ENCODE measurements at regions not wholly inside any gene's neighbourhood (a gene's known extent, or its start where the extent isn't known, plus 50 kb on each side); places are given as distances from the start of the nearest gene placed in this dataset.
A peak's percentile ranks its signal among the peaks of the same experiment; 100 is the strongest.

DNA sequence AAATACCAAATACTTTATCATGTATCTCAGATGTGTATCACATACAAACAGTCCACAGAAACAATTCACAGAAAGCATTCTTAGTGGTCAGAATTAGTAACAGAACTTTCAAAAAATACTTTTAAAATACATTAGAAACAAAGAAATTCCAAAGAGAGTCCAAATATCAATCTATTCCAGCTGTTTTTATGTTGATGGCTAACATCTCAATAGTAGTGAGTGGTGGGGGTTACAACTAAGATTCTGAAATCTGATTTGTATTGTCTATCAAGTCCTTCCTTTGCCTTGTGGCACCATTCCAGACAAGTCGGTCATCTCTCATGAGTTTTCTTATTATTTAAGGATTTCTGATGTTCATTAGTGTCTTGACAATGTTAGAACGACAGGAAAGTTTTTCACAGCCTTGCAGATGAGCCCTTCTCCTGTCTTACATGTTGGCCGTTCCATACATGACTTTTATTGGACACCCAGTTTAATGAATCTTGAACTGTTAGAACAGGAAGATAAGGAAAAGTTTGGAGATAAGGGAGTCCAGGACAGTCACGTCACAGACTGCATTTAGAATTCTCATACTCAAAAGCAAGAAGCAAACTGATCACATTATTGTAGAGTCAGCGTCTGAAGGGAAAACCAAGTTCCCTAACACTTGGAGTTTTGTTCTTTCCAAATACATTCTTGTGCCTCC is 410.3 kb downstream of the PID1 start:
- DNase-seq, result no peak

GRCh38 chr2:228853151-228853550 is 417.9 kb downstream of the PID1 start:
- no peak for DNase-seq

DNA sequence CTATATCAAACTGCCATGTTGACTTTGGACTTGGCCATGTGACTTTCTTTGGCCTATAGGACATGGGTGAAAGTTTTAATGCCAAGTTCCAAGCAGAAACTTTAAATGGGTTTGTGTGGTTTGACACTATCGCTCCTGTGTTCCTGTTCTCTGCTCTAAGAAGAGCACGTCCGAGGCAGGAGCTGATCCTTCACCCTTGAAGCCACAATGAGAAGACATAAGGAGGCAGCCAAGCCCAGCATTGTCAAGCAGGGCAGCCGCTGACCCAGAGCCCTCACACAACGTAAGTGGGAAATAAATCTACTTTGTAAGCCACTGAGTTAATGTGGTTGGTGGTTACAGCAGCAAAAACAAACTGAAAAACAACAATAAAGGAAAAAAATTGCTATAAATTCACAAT is 422.4 kb downstream of the PID1 start:
- no peak for DNase-seq

DNA sequence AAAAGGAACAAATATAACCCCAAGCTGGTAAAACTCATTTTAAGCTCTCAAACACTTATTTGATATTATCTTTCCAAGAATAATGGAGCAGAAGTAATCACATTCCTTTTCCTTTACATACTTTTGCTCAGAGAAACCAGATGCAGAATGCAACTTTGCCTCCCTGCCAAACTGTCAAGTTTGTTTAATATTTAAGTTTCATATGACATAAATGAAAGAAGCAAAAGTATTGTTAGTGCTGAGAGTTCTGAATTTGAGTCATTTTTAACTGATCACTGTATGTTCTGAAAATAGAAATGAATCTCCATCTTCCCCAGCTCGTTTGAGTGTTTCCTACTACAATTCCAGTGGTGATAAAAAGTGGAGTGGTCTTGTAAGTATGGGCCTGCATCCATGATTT is 423.4 kb downstream of the PID1 start:
- no peak for DNase-seq

DNA sequence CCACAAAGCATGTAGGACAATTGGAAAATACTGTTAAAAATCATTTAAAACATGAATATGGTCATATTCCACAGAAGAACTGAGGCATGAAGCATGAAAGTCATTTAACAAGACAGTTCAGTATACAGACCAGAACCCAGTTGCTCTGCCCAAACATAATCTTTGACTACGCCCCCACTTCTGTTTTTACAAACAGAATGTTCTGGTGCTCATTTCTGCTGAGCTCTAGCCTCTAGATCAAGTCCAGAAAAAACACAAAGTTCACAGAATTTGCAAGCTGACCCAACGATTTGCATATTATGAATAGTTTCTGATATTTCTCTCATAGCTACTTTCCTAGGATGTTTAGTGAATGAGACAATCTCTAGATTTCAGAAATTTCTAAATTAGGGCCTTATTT is 424.9 kb downstream of the PID1 start:
- no peak for DNase-seq

DNA sequence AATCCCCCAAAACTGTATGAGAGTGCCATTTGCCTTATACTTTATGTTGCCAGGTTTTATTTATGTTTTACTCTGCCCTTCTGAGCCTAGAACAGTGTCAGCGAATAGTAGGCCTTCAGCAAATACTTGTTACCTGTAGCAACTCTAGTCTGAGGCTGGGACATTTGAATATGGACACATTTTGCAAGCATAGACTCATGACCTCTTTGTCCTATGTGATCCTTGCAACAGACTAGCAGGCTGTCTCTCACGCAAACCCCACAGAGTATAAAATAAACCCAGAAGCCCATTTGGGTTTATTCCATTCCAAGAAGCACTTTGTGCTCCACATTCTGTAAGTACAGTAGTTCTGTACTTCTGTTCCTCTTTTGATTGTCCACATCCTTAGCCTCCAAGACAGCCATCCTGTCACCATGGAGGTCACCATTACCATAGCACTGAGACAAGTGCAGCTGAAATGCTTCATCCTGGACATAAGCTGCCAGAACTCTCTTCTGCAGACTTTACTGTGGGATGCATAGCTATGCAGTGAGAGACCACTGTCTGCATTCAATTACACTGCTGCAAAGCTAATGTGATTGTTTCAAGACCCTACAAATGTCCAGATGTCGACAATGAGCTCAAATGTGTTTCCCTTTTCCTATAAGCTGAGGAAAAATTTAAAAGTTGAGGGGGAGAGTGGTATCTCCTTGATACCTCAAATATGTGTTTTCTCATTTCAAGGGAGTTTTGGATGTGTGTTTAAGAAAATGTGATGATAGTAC is 425.7 kb downstream of the PID1 start:
- DNase-seq, result no peak

GRCh38 chr2:228841877-228842276 is 429.2 kb downstream of the PID1 start:
- DNase-seq, result no peak

DNA sequence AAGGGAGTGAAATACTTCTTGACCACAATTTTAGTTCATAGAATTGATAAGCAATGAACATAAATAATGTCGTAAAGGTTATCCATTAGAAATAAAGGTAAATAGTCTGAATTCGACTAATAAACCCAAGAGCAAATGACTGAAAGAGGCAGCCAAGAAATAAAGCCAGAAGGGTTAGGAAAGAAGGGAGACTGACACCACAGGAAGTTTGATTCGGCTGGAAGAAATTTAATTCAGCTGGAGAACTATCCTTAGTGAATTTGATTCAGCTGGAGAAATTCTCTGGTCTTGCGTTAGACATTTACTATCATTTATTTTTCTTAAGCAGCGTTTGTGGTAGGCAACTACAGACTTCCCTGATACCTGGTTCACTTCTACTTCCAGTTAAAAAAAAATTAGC is 429.6 kb downstream of the PID1 start:
- no peak for DNase-seq

- no peak for DNase-seq
Measured at GRCh38 chr2:228840743-228841114, 430.4 kb downstream of the PID1 start.

GRCh38 chr2:228840113-228840742 is 430.9 kb downstream of the PID1 start:
- DNase-seq, result no peak

- DNase-seq, result no peak
Measured at GRCh38 chr2:228839421-228839876, 431.6 kb downstream of the PID1 start.

- DNase-seq, result peak; percentile 70
Measured at GRCh38 chr2:228838819-228839218, 432.3 kb downstream of the PID1 start.

DNA sequence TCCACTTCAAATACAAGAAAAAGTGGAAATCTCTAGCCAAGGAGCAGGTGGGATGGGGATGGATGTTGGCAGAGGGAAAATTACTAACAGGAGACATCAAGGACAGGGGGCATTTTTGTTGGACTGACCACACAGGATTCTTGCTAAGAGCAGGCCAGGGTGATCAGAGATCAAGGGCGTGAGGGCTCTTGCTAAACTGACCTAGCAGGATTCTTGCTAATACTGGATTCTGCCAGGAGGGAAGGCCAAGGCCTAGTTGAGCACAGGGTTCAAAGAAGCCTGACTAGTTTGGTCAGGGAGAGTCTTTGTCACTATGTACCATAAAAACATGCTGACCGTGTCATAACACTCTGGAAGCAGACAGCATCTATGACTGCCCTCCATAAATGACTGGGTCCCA is 442.7 kb downstream of the PID1 start:
- DNase-seq, result no peak

DNA sequence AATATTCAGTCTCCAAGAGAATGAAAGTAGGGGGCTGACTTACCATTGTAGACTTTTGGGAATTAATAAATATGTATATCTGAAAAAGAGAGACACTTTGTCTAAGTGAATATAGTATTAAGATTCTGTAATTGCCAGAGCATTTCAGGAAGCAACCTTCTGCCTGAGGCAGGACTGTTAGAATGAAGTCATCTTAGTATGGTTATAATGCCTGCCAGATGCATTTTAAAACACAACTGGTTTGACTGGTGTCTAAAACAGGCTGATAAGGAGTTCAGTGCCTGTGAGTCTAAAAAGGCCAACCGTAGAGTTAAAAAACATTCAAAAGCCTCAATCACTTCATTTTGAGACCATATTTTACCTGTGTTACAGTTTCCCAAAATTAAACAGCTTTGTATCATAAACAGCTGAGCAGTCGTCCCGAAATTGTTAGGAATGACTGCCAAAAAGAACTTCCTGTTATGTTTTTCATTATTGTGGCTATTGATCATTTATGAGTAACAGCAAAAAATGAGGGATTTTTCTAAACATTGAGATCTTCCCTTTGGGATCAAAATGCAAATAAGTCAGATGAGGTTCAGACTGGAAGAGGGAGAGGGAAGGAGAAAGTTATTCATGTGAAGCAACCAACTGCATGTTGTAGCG is 443.9 kb downstream of the PID1 start:
- no peak for DNase-seq

DNA sequence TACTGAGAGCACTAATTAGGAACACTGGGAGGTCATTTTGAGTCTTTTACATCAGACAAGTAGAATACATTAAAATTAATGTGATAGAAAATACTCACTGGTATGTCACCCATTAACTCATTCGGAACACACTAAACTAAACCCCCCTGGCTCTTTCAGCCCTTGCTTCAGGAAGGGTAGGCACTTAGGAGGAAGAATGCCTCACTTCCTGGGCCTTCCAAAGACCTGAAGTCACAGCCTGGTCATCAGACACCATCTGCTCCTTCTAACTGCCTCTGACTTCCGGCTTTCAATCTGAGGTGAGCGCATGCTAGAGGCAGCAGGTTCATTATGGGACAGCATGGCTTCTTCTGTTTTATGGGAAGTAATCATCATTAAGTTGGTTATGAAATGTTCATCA is 451.4 kb downstream of the PID1 start:
- DNase-seq, result no peak

- no peak for DNase-seq
Measured at GRCh38 chr2:228802181-228803071, 468.7 kb downstream of the PID1 start.

DNA sequence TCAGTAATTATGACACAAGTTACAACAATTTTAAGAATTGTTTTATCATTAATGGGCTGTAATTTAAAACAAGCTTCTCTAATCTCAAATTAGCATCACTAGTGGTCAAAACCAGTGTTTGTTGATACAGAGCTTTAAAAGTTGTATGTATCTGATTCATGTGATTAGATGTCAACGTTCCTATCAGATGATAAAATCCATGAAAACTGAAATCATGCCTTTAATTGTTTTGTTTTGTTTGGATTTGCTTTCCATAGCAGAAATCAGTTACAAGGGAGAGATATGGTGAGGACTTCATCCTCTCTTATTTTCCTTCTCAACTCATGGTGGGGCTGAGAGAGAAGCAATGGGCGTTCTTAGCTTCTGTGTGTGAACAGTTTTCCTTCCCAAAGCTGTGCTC is 469.6 kb downstream of the PID1 start:
- no peak for DNase-seq

- DNase-seq, result no peak
Measured at GRCh38 chr2:228799208-228799588, 471.9 kb downstream of the PID1 start.

GRCh38 chr2:228798458-228799207 is 472.5 kb downstream of the PID1 start:
- peak; percentile 50 for DNase-seq

GRCh38 chr2:228796386-228796785 is 474.7 kb downstream of the PID1 start:
- DNase-seq, result no peak

GRCh38 chr2:228793116-228793515 is 478.0 kb downstream of the PID1 start:
- DNase-seq, result no peak

GRCh38 chr2:228786901-228787300 is 484.2 kb downstream of the PID1 start:
- no peak for DNase-seq

Data from NCI-H146 (cell line).